HG03139 (cell line): ENCODE measurements at regions not wholly inside any gene's neighbourhood (a gene's known extent, or its start where the extent isn't known, plus 50 kb on each side); places are given as distances from the start of the nearest gene placed in this dataset.

Source experiments
- ATAC-seq: cut with Tn5 transposase; IDR thresholded peaks from one replicate; pipeline ENCODE4 v1.9.1; 2021; ENCODE audit not compliant: unreplicated experiment

DNA sequence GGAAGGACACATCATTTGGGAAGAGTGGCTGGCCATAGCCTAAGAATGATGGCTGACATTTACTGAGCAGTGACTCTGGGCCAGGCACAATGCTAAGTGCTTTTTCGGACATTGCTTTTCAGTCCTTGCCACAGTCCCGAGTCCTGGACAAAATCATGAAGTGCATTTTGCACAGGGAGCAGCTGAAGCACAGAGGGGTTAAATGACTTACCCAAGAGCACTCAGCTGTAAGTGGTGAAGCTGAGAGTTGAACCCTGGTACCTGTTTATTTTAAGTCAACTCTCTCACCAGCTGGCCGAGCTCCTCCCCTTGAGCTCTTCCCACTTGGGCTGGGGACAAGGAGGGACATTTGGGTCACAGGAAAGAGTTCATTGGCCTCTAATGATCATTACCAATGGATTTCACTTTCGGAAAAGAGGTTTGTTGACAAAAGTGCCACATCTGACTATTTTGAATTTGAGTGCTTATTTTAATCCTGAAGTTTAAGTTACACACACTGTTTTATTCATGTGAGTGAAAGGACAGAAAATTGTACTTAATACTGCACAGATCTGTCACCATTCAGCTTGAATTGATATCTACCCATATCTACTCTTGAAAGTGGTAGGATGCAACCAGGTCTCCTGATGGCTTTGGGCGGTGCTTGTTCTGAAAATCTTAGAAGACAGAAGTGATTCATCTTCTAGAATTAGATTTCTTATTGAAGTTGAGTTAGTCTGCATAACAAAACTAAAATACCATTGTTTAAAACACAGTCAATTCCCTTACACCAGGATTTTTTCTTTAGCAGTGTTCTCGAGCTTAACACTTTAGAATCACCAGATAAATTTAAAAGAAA, 368.7 kb upstream of the PROK2 start:
- no peak for ATAC-seq

DNA sequence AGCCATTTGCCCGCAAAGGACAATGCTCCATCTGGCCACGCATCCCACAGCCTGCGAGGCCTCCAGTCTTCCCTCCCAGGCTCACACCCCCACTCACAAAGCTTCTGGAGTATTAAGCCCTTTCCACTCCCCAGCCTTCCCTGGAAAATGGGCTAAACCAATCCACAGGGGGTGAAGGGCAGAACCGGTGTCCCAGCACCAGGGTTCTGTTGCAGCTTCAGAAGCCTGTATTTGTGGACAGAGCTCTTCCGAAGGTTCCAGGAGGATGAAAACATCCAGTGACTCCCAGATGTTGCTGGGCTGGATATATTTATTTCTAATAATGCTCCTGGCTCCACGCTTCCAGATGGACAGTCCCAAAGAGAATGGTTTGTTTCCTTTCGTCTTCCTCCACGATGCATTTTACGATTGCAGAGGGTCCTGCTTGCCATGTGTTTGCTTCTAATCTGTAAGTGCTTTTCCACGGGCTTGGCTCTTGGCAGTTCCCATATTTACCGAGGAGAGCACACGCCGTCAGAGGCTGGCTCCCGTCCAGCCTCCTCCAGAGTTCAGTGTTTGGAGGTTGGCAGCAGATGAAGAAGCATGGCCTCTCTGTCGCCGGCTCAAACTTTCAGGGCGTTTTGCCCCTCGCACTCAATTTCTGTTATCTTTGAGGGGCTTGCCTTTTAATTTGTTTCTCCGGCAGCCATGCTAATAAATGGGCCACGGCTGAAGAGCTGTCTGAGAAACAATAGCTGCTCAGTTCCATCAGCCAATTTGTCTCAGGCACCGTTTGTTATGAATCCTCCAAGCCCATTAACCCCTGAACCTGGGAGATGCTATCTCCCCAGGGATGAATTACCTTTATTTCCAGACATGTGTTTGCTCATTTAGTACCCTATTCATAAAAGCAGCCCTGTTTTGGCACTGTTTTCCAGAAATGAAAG, 367.9 kb upstream of the PROK2 start:
- ATAC-seq: no peak

- ATAC-seq: no peak
Measured at GRCh38 chr3:72151465-72152238, 366.7 kb upstream of the PROK2 start.

GRCh38 chr3:72150634-72151412, 365.9 kb upstream of the PROK2 start:
- no peak for ATAC-seq

DNA sequence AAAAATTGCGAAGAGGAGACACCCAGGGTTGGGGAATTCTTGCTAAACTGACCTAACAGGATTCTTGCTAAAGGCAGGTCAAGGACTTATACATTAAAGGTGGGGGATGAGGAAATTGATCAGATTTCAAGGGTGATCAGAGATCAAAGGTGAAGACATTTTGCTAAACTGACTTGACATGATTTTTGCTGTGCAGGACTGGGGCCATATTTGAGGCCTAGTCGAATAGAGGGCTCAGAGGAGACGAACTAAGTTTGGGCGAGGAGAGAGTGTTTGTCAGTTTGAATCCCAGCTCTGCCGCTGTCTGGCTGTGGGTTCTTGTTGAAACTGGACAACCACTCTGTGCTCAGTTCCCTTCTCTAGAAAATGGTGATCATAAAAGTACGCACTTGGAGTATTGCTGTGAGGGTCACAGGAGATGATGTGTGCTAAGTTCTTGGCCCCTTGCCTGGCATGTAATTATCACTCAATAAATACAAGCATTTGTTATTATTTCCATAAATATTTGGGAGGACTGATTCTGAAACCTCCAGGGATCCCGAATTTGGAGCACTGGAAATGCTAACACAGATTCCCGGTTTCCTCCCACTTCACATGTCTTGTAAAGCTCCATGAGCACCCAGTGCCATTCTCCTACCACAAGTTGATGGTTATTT, 364.8 kb upstream of the PROK2 start:
- no peak for ATAC-seq

GRCh38 chr3:72147600-72147999, 362.7 kb upstream of the PROK2 start:
- ATAC-seq: no peak

DNA sequence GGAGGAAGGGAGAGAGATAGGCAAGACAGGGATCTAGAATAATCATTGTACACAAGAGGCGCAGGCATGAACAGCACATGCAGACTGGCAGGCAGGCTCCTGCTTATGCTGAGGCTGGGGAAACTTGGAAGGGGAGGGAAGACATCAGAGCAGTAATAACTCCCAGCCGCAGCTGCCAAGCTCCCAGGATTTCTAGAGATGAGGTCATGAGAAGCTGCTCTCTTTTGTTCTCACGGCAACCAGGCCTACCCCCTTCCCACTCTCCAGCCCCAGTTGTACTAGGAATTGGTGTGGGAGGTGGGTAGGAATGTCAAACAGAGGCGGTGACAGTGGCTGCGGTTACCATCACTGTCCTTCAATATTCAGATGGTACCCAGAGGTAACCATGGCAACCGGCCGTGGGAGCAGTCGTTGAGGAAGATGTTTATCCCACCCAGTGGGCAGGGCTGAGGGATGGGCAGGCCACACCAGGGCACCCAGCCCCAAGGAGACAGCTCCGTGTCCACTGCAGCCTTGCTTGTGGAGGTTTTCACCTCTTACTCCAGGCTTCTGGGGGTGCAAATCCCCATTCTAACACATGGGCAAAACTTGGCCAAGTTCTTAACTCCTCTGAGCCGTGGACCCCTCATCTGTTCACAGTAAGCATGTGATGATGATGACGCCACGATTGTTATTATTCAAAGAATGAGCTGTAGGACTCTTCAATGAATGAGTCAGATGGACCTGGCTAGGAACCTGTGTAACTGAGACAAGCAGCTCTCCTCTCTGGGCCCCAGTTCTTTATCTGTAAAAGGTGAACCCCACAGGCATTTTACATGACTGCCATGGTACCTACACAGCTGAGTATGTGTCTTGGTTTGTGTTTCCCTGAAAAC, 360.8 kb upstream of the PROK2 start:
- no peak for ATAC-seq

DNA sequence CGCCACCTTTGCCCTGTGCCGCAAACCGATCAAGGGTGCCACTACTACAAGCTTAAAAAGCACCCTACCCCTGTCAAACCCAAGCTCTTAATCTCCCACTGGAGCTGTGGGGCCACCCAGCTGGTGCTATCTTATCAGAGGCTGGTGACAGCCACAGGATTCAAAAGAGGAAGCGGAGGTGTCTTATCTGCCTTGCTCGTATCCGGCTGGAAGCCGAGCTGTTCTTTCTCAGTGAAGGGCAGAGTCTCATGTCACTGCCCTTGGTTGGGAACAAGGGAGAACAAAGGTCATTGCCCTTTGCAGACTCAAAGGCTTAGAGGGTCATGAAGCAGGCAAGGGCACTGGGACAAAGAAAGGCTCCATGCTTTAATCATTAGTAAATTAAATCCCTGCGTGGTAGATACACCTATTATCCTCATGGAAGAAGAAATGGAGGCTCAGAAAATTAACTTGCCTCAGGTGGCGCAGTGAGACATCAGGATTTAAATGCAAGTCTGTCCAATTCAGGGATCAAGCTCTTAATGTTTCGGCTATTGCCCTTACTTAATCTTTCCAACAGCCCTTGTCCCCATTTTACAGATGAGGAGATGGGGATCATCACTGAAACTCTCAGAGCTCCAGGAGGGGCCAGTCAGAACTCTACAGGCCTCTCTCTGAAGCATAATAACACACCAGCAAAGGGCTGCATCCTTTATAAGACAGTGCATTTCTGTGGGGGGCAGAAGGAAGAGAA, 360.0 kb upstream of the PROK2 start:
- no peak for ATAC-seq

DNA sequence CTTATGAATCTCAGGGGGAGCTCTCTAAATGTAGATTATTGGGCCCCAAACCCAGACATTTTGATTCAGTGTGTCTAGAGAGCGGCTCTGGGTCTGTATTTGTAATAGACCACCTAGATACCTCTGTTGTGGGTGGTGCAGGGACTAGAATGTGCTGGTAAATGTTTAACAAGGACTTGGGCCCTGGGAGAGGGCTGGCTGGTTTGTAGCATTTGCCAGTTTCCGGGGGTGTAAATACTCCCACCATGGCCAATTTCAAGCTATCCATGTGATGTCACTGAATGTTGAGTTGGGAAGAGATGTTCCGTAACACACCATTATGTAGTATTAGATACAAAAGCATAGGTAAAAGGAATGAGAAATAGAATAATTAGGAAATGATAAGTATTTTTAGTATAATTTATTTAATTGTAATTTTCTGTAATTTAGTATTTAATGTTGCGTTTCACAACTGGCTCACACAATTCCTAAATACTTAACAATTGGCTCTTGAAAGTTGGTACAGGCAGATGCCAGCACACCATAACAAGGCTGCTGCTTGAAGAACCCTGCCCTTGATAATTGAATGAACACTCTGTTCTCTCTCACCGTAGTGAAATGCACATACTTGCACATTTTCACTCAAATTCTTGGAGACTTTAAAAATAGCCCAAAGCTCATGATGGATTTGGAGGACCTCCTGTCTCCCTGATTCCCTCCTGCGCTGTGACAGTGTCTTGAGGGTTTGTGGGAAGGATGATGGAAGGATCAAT, 359.2 kb upstream of the PROK2 start:
- no peak for ATAC-seq

- no peak for ATAC-seq
Measured at GRCh38 chr3:72143322-72143721, 358.4 kb upstream of the PROK2 start.

GRCh38 chr3:72142028-72142427, 357.1 kb upstream of the PROK2 start:
- ATAC-seq: no peak

- no peak for ATAC-seq
Measured at GRCh38 chr3:72141264-72141663, 356.3 kb upstream of the PROK2 start.

- ATAC-seq: no peak
Measured at GRCh38 chr3:72139316-72139715, 354.4 kb upstream of the PROK2 start.

GRCh38 chr3:72137865-72138861, 353.2 kb upstream of the PROK2 start:
- ATAC-seq: no peak

DNA sequence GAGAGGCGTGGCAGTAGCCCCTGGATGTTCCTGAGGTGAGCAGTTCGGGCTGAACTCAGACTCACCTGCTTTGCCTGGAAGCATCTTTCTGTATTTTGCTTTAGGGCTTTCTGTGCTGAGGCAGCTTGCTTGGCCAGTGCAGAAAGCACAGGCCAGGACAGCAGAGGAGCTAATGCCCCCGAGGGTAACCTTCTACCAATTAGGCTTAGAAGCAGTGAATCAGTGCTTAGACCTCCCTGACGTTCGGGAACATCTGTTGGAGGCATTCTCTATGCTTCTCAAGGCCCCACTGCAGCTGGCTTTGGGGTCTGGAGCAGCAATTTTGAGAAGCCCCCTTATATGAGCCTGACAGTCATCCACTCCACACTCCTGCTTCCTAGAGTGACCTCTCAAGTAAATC, 350.7 kb upstream of the PROK2 start:
- ATAC-seq: no peak

DNA sequence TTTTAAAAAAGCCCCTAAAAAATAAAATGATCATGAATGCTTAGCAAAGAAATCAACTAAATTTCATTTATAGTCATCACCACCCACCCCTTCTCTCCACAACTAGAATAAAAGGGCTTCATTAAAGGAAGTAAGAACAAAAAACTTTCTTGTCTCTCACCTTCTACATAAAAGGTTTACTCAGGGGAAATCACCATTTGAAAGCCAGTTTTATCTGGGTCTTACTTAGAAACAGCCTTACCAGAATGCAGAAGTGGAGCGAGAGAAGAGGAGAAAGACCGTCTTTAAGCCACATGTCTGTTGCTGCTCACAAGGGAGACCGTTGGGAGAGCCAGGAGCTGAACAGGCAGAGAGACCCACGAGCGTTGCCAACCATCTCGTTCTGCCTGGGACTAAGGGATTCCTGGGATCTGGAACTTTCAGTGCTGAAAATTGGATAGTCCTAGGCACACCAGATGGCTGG, 350.1 kb upstream of the PROK2 start:
- no peak for ATAC-seq
